ENCODE measurements at regions not wholly inside any gene's neighbourhood (a gene's known extent, or its start where the extent isn't known, plus 50 kb on each side); places are given as distances from the start of the nearest gene placed in this dataset.

- no peak for DNase-seq
These were observed 152.8 kb upstream of the ANK2 start for GRCh38 chr4:112896609-112897190.

GRCh38 chr4:112897543-112897942 lies 151.9 kb upstream of the ANK2 start:
- no peak for DNase-seq

- peak; percentile 24 for DNase-seq
These were observed 150.9 kb upstream of the ANK2 start for GRCh38 chr4:112898357-112899141.

DNA sequence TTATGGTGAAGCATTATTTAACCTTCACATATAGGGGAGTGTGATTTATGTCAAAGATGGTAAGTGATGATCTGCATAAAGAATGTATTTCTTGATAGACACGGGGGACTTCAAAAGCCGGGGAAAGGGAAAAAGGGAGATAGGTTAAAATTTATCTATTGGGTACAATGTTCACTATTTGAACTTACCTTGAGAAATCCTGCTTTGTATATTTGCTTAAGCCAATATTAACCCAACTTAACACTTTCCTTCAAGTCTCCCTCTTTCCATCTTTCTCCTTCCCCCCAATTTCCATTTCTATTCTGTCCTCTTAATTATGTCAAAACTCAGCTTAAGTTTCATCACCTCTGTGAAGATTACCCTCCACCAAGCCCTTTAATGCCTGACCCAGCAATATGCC lies 149.0 kb upstream of the ANK2 start:
- no peak for DNase-seq

GRCh38 chr4:112901962-112902411 lies 147.5 kb upstream of the ANK2 start:
- DNase-seq = peak; percentile 5

- no peak for DNase-seq
These were observed 143.7 kb upstream of the ANK2 start for GRCh38 chr4:112905728-112906127.

DNA sequence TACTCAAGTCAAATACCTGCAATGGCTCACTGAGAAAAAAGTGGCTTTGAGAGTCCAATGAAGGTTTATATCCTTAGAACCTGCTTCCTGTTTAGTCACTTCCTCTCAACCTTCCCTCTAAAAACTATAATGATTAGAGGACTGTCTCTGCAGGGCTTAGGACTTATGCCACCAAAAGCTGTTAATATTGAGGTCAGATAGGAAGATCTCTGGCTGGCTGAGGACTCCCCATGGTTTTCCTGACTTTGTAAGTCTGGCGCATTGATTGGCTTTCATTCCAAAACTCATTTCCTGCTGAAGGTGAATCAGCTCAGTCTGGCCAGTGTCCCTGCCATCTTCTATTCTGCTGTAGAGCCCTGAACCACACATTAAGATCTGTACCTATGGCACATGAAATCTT lies 140.9 kb upstream of the ANK2 start:
- DNase-seq = no peak

GRCh38 chr4:112910109-112910736 lies 139.2 kb upstream of the ANK2 start:
- DNase-seq = peak; percentile 19

DNA sequence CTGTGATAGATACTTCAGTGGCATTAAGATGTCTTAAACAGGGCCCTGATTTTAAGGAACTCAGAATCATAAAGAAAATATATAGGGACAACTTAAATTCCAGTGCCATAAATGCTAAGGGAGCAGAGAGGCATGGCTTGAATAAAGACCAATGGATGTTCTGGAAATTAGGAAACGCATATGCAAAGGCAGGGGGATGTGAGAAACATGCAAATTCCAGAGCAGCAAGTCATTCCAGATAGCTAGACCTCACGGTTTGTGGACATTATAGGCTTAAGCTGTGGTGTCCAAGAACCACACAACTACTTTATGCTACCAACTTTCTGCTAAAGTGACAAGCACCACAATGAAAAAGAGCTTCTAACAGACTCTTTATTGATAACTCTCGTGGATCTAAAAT lies 132.6 kb upstream of the ANK2 start:
- no peak for DNase-seq

GRCh38 chr4:112923516-112923915 lies 125.9 kb upstream of the ANK2 start:
- DNase-seq = no peak

DNA sequence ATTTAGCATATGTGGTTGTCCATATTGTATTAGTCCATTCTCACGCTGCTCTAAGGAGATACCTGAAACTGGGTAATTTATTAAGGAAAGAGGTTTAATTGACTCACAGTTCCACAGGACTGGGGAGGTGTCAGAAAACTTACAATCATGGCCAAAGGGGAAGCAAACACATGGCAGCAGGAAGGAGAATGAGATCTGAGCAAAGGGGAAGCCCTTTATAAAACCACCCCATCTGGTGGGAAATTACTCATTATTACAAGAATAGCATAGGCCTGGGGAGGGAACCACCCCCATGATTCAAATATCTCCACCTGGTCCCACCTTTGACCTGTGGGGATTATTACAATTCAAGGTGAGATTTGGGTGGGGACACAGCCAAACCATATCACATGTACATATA lies 122.6 kb upstream of the ANK2 start:
- no peak for DNase-seq

DNA sequence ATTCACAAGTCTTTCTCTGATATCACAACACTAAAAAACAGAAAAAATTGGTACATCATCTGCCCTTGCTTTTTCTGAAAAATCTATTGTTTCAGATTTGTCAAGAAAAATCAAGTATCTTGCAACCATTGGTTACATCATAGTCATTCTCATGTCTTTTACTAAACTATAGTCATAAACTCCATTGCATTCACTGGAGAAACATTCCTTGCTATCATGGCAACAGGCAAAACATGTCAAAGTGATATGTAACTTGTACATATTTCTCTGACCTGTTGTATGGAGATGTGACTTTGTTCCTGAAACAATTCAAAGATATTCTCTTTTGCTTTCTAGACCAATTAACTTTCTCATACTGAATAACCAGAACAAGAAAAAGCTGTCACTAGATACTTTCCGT lies 121.9 kb upstream of the ANK2 start:
- DNase-seq = no peak

- no peak for DNase-seq
These were observed 118.5 kb upstream of the ANK2 start for GRCh38 chr4:112931001-112931400.

DNA sequence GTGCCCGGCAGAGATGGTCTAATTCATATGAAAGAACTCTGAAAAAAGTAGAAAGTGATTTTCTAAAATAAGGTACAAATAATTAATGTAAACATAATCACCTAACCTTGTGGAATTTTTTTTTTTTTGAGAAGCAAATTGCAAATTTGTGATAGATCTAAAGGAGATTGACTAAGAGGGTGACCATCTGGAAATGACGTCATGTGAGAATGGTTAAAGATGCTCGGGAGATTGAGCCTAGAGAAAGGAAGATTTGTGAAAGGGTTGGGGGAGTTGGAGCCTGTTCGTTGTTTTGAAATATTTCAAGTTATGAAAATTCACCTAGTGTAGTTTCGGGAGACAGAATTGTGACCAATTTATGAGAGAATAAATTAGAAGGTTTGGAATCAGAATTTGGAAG lies 115.7 kb upstream of the ANK2 start:
- no peak for DNase-seq

DNA sequence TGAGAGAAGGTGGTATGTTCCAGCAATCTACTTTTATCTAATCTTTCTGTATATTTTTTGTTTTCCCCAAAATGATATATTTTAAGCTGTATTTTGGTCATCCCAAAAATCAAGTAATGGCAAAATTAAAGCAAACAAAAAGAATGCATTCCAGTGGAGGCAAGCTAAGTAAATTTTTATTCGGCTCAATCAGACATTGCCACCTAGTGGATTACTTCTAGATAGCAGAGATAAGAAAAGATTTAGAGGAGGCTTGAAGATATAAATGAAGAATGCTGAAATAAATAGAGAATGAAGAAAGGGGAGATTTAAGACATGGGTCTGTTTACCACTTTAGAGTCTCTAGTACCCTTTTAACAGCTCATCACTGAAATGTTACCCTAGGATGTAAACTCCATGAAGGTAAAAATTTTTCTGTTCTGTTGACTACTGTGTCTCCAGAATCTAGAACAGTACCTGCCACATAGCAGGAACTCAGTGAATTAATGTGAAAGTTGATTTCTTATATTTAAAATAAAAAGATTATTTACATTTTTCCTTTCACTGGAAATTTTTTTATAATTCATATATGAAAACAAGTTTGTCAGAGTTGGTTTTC lies 110.9 kb upstream of the ANK2 start:
- peak; percentile 15 for DNase-seq

DNA sequence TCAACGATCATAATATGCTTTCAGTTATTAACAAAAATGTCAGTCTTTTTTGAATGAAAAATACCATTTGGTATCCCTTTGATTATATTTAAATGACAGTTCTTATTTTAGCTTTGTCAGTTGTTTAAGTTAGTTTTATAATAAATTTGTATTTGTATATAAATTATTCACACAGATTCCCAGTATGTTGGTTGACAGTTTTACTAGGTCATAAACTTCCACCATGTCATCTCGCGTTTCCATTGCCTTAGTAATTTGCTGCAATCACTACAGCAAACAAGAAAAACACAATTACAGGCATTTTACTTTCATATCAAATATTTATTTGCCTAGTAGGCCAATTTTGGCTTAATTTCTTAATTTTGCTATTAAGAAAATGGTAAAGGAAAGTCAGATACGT lies 109.6 kb upstream of the ANK2 start:
- no peak for DNase-seq

DNA sequence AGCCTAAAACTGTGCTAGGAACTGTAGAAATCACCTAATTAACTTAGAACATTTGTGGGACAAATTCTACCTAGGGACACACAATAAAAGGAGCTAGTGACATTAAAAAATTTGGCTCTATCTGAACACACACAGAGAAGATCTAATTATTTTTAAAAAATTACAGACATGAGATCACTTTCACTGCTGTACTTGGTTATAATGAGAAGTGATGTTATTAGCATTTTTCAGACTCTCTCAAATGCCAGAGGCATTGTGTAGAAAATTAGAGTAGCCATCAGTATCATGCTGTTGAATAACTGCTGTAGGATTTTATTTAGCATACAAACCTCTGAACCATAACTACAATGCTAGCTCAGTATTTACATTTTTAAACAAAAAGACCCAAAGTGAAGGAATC lies 109.1 kb upstream of the ANK2 start:
- no peak for DNase-seq

- no peak for DNase-seq
These were observed 107.4 kb upstream of the ANK2 start for GRCh38 chr4:112942077-112942476.

DNA sequence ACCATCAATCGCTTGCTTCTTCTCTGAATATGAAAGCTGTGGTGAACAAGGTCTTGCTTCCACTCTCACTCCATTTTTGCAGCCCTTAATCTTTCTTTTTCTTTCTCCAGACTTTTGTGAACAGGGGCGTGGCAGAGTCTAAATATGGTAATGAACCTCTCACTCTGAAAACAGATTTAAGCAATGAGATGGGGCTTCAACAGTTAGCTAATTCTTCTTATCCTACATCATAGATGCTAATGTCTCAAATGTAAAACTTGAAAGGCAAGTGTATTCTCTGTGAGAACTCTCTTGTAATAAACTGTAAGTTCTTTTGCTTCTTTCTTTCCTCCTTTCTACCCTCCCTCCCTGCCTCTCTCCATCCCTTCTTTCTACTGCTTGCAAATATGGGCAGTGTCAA lies 106.5 kb upstream of the ANK2 start:
- no peak for DNase-seq

DNA sequence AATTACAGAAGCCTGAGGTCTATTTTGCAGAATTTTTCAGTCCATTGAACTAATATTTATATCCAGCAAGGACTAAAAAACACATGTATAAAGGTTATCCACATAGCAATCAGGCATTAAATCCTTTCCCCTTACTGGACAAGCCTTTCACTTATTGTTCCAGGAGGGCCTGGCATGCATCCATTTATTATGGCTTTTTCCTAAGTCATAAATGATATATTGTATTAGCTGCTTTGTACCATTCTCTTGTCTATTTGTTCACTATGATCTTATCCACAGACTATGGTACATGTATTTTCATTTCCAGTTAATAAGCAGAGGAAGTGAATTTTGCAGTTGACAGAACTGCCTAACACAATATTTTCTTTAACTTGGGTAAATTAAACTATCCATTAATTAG lies 105.4 kb upstream of the ANK2 start:
- DNase-seq = no peak

- DNase-seq = no peak
These were observed 103.3 kb upstream of the ANK2 start for GRCh38 chr4:112946127-112946526.

GRCh38 chr4:112947616-112948015 lies 101.8 kb upstream of the ANK2 start:
- no peak for DNase-seq

GRCh38 chr4:112951362-112952312 lies 97.8 kb upstream of the ANK2 start:
- no peak for DNase-seq

Measured in NCI-H2227 treated with DMSO at 0.1 percent for 48 hours (cell line).